Lung (tissue), 11 donors: ENCODE measurements at regions not wholly inside any gene's neighbourhood (a gene's known extent, or its start where the extent isn't known, plus 50 kb on each side); places are given as distances from the start of the nearest gene placed in this dataset.
A peak's percentile ranks its signal among the peaks of the same experiment; 100 is the strongest.

Source experiments
- ATAC-seq: fragments of 200-7000 bp; cut with Tn5 transposase; one replicate; pipeline ENCODE4 v1.9.1; 2020; ENCODE audit warnings: moderate number of reproducible peaks; ENCODE audit not compliant: insufficient read depth, low FRiP score
- DNase-seq, 3 donors: peaks; one replicate each; pipeline ENCODE4 v3.0.0-alpha.2; 2013 to 2017
- H3K27ac ChIP-seq, 2 donors: one replicate each; pipeline ENCODE4 v1.5.1; 2013; ENCODE audit warnings: mild to moderate bottlenecking in 2 of 2, moderate library complexity in 2 of 2, control low read depth in 1 of 2, inconsistent platforms in 1 of 2, low read depth in 1 of 2, low read length in 1 of 2
- H3K27me3 ChIP-seq, 3 donors: one replicate each; pipeline ENCODE4 v1.5.1; 2013; ENCODE audit warnings: low read length in 2 of 3; ENCODE audit not compliant: control insufficient read depth in 3 of 3, insufficient read depth in 3 of 3
- H3K36me3 ChIP-seq, 4 donors: one replicate each; pipeline ENCODE4 v1.5.1; 2013; ENCODE audit warnings: low read length in 4 of 4, mild to moderate bottlenecking in 1 of 4, moderate library complexity in 1 of 4; ENCODE audit not compliant: control insufficient read depth in 4 of 4, insufficient read depth in 4 of 4
- H3K4me1 ChIP-seq, 5 donors: one replicate each; pipeline ENCODE4 v1.5.1; 2013; ENCODE audit warnings: low read length in 5 of 5, mild to moderate bottlenecking in 2 of 5, moderate library complexity in 1 of 5; ENCODE audit not compliant: control insufficient read depth in 5 of 5, insufficient read depth in 5 of 5
- H3K4me3 ChIP-seq: one replicate; pipeline ENCODE4 v1.5.1; 2013; ENCODE audit warnings: mild to moderate bottlenecking, control low read depth, moderate library complexity
- H3K9ac ChIP-seq, 2 donors: one replicate each; pipeline ENCODE4 v1.5.1; 2013; ENCODE audit warnings: low read length in 2 of 2, control low read depth in 1 of 2; ENCODE audit not compliant: insufficient read depth in 1 of 2
- H3K9me3 ChIP-seq, 4 donors: one replicate each; pipeline ENCODE4 v1.5.1; 2013; ENCODE audit warnings: low read length in 3 of 4, mild to moderate bottlenecking in 1 of 4, moderate library complexity in 1 of 4; ENCODE audit not compliant: control insufficient read depth in 4 of 4, insufficient read depth in 3 of 4
- WGBS, 2 donors: extraction: QIAGEN DNeasy Blood & Tissue Kit; methylation state at CpG; one replicate each; pipeline ENCODE4 v1.1.7; 2013; 5-methylcytosine and 5-hydroxymethylcytosine counted together
- TF ChIP-seq, protein P1 (sequence below): IDR thresholded peaks from 2 replicates; pipeline ENCODE4 v1.5.1; 2012; ENCODE audit warnings: mild to moderate bottlenecking; ENCODE audit errors: control extremely low read depth, extremely low read depth
- donor health status: control.
- donor health status: control.
- donor health status: Bipolar disorder and iron deficiency.
- donor health status: healthy.
- donor health status: DM: yes; HTN: yes; CAD: no.

DNA sequence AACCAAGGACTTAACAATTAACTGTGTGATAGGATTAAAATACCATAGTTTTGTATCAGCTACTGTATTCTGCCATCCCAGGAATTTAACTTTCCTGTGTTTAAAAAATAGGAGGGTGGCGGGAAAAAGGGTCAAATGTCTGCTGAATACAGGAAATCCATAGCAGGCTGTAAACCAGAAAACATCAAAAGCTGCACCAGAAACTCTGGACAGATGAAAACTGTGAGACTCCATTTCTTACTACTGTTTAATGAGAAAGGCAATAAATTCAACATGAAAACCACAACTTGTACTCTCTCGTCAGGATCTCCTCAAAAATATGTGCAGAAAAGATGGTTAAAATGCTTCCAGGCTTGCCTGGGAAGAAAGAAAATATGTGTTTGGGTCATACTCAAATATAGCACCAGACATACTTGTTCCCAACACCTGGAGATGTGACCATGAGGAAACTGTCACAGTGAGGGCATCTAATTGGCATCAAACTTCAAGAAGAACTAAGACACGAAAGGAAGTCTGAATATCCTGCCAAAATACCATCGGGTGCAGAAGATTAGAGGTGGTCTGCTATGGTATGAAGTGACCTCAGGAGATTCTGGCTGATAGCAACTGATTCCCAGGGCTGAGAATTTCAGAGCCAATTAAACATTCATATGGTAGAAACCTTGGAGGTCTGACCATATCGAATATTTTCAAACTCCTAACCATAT, 164.7 kb upstream of the TARS1 start:
- no peak overlapping the region for H3K9ac ChIP-seq
- no peak overlapping the region for H3K27ac ChIP-seq
- no peaks in the 10 kb centered on the region for H3K27me3 ChIP-seq
- TF ChIP-seq, protein P1, sequence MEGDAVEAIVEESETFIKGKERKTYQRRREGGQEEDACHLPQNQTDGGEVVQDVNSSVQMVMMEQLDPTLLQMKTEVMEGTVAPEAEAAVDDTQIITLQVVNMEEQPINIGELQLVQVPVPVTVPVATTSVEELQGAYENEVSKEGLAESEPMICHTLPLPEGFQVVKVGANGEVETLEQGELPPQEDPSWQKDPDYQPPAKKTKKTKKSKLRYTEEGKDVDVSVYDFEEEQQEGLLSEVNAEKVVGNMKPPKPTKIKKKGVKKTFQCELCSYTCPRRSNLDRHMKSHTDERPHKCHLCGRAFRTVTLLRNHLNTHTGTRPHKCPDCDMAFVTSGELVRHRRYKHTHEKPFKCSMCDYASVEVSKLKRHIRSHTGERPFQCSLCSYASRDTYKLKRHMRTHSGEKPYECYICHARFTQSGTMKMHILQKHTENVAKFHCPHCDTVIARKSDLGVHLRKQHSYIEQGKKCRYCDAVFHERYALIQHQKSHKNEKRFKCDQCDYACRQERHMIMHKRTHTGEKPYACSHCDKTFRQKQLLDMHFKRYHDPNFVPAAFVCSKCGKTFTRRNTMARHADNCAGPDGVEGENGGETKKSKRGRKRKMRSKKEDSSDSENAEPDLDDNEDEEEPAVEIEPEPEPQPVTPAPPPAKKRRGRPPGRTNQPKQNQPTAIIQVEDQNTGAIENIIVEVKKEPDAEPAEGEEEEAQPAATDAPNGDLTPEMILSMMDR, result no peak
- H3K36me3 ChIP-seq, result no peaks in the 10 kb centered on the region
- peaks cover 0 to 31% (median 7%) of the 10 kb centered on the region in 5 donors for H3K4me1 ChIP-seq
- DNase-seq (no peak), ATAC-seq (no peak)
- H3K9me3 ChIP-seq, result no peaks in the 10 kb centered on the region
- 50% methylated on average over 5 of the region's 5 CpGs for WGBS, 2 donors
- H3K4me3 ChIP-seq, result no peak overlapping the region

DNA sequence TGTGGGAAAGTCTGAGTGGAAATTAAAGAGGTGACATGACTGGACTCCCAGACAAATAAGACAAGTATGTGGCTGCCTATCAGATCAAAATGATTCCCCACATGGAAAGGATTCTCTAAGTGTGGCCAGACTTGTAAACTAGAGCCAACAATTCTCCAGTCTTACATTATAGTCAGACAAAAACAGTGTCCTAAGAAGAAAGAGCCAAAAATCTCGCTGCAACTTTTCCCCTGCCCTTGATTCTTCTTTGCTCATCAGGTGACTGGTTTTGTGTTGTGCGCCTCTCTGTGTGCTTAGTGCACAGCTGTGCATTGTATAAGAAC, 164.2 kb upstream of the TARS1 start:
- DNase-seq, result peak; percentile 19 to 65 (median 59)
- no peak for ATAC-seq
- H3K36me3 ChIP-seq, result no peaks in the 10 kb centered on the region
- 65 to 68% methylated on average over 2 of the region's 2 CpGs for WGBS, 2 donors
- no peaks in the 10 kb centered on the region for H3K27me3 ChIP-seq
- peaks cover 0 to 36% (median 7%) of the 10 kb centered on the region in 5 donors for H3K4me1 ChIP-seq
- no peak overlapping the region for H3K27ac ChIP-seq
- no peak overlapping the region for H3K9ac ChIP-seq
- TF ChIP-seq, protein P1, result no peak
- H3K4me3 ChIP-seq, result no peak overlapping the region
- H3K9me3 ChIP-seq, result no peaks in the 10 kb centered on the region

DNA sequence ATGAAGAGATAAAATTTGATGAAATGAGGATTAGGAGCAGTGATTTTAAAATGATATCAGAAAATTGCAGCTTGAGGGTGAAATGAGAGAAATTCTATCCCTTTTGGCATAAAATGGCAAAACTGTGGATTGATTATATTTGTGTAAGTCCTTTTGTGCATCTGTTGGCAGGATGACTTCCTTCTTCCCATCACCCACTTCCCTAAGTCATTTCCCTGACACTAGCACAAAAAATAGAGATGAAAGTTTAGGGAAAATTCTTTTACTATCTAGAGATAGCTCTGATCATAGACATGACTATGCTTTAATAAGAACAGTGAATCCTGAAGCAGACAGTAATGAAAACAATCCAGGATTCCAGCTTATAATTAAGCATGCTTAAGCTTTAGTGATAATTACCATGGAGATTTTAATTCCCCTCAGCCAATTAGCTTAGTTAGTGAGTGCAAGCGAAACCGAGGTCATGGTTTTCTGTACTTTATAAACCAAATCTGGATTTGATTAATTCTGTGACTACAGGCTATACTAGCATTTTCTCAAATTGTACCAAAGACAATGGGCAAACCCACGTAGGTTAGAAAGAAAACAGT, 163.6 kb upstream of the TARS1 start:
- Histone ChIP-seq H3K9ac (no peak overlapping the region), H3K4me3 (no peak overlapping the region), H3K27me3 (no peaks in the 10 kb centered on the region), H3K36me3 (no peaks in the 10 kb centered on the region), H3K4me1 (peaks cover 0 to 42% (median 7%) of the 10 kb centered on the region in 5 donors), H3K27ac (no peak overlapping the region), H3K9me3 (no peaks in the 10 kb centered on the region)
- DNase-seq (peak in 2 of 3 donors; percentile 22 to 32), ATAC-seq (no peak)
- 76 to 85% methylated on average over 3 of the region's 3 CpGs for WGBS, 2 donors
- TF ChIP-seq, protein P1, result no peak

DNA sequence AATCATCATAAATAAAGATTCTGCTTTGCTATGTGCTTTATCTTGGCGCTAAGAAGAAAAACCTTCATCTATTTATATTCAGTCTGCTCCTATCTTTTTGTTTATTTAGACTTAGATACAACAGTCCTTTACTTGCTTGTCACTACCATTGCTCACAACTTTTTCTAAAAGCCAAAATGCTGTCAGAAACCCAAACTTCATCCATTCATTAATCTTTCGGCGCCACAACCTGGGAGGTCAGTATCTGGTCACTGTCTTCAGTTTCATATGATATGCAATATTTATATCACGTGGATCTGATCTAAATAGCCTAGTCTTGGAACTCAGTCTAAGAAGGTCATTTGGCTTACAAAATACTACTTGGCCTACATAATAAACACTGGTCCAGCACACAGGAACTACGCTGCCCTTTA, 159.3 kb upstream of the TARS1 start:
- TF ChIP-seq, protein P1, result no peak
- Histone ChIP-seq H3K4me3 (no peak overlapping the region), H3K27me3 (no peaks in the 10 kb centered on the region), H3K9me3 (no peaks in the 10 kb centered on the region), H3K27ac (no peak overlapping the region), H3K9ac (no peak overlapping the region), H3K4me1 (peaks cover 0 to 44% (median 2%) of the 10 kb centered on the region in 5 donors), H3K36me3 (no peaks in the 10 kb centered on the region)
- WGBS, 2 donors, result 74 to 79% methylated on average over 5 of the region's 5 CpGs
- no peak for ATAC-seq
- peak; percentile 13 to 62 (median 53) for DNase-seq
